ENCODE measurements at regions not wholly inside any gene's neighbourhood (a gene's known extent, or its start where the extent isn't known, plus 50 kb on each side); places are given as distances from the start of the nearest gene placed in this dataset.
"Not testable (repeated sequence)": the region's sequence is repeated elsewhere in the genome, so short reads cannot be mapped to it uniquely, and the experiment has no call there.

GRCh38 chr3:124043023-124043422 lies 51.1 kb upstream of the ROPN1 start:
- Mint-ChIP-seq H3K4me3 (no peak overlapping the region), H3K4me1 (no peaks in the 10 kb centered on the region), H3K27ac (no peak overlapping the region), H3K36me3 (no peaks in the 10 kb centered on the region), H3K9me3 (no peaks in the 10 kb centered on the region)
- no peak for DNase-seq (ENCODE audit: low spot score in 2 of 2)
- ATAC-seq = no peak

- DNase-seq (ENCODE audit: low spot score in 2 of 2) = no peak
- no peak overlapping the region for H3K27ac Mint-ChIP-seq
- ATAC-seq = no peak
- no peaks in the 10 kb centered on the region for H3K36me3 Mint-ChIP-seq
- no peaks in the 10 kb centered on the region for H3K4me1 Mint-ChIP-seq
- H3K4me3 Mint-ChIP-seq = no peak overlapping the region
- no peaks in the 10 kb centered on the region for H3K9me3 Mint-ChIP-seq
Measured at GRCh38 chr3:124044956-124045355, 53.0 kb upstream of the ROPN1 start.

GRCh38 chr3:124048967-124049798 lies 57.3 kb upstream of the ROPN1 start:
- no peak overlapping the region for H3K27ac Mint-ChIP-seq
- H3K4me1 Mint-ChIP-seq = no peaks in the 10 kb centered on the region
- no peak overlapping the region for H3K4me3 Mint-ChIP-seq
- DNase-seq (ENCODE audit: low spot score in 2 of 2) (no peak), ATAC-seq (no peak)
- H3K36me3 Mint-ChIP-seq = no peaks in the 10 kb centered on the region
- H3K9me3 Mint-ChIP-seq = no peaks in the 10 kb centered on the region

GRCh38 chr3:124051636-124052035 lies 59.7 kb upstream of the ROPN1 start:
- DNase-seq (ENCODE audit: low spot score in 2 of 2) (no peak), ATAC-seq (no peak)
- Mint-ChIP-seq H3K27ac (no peak overlapping the region), H3K36me3 (no peaks in the 10 kb centered on the region), H3K4me3 (no peak overlapping the region), H3K4me1 (no peaks in the 10 kb centered on the region), H3K9me3 (no peaks in the 10 kb centered on the region)

- no peaks in the 10 kb centered on the region for H3K9me3 Mint-ChIP-seq
- DNase-seq (ENCODE audit: low spot score in 2 of 2) (no peak), ATAC-seq (no peak)
- H3K4me3 Mint-ChIP-seq = no peak overlapping the region
- no peak overlapping the region for H3K27ac Mint-ChIP-seq
- H3K4me1 Mint-ChIP-seq = no peaks in the 10 kb centered on the region
- no peaks in the 10 kb centered on the region for H3K36me3 Mint-ChIP-seq
Measured at GRCh38 chr3:124053871-124054270, 61.9 kb upstream of the ROPN1 start.

- Mint-ChIP-seq H3K27ac (no peak overlapping the region), H3K4me1 (no peaks in the 10 kb centered on the region), H3K9me3 (no peaks in the 10 kb centered on the region), H3K36me3 (no peaks in the 10 kb centered on the region), H3K4me3 (no peak overlapping the region)
- ATAC-seq (no peak), DNase-seq (ENCODE audit: low spot score in 2 of 2) (no peak)
Measured at GRCh38 chr3:124056846-124057245, 64.9 kb upstream of the ROPN1 start.

- Mint-ChIP-seq H3K4me1 (no peaks in the 10 kb centered on the region), H3K4me3 (no peak overlapping the region), H3K27ac (no peak overlapping the region), H3K9me3 (no peaks in the 10 kb centered on the region), H3K36me3 (no peaks in the 10 kb centered on the region)
- DNase-seq (ENCODE audit: low spot score in 2 of 2) (no peak), ATAC-seq (no peak)
Measured at GRCh38 chr3:124057420-124057819, 65.5 kb upstream of the ROPN1 start.

- no peak overlapping the region for H3K27ac Mint-ChIP-seq
- no peak for ATAC-seq
- DNase-seq (ENCODE audit: low spot score in 2 of 2) = no peak
- no peaks in the 10 kb centered on the region for H3K36me3 Mint-ChIP-seq
- no peaks in the 10 kb centered on the region for H3K9me3 Mint-ChIP-seq
- no peak overlapping the region for H3K4me3 Mint-ChIP-seq
- no peaks in the 10 kb centered on the region for H3K4me1 Mint-ChIP-seq
Measured at GRCh38 chr3:124059580-124059979, 67.7 kb upstream of the ROPN1 start.

- ATAC-seq = no peak
- Mint-ChIP-seq H3K4me3 (no peak overlapping the region), H3K36me3 (no peaks in the 10 kb centered on the region), H3K9me3 (no peaks in the 10 kb centered on the region), H3K4me1 (no peaks in the 10 kb centered on the region), H3K27ac (no peak overlapping the region)
- DNase-seq (ENCODE audit: low spot score in 2 of 2) = no peak
Measured at GRCh38 chr3:124063197-124063909, 71.4 kb upstream of the ROPN1 start.

- H3K9me3 Mint-ChIP-seq = no peaks in the 10 kb centered on the region
- H3K4me3 Mint-ChIP-seq = no peak overlapping the region
- no peaks in the 10 kb centered on the region for H3K4me1 Mint-ChIP-seq
- DNase-seq (ENCODE audit: low spot score in 2 of 2) = no peak
- no peak overlapping the region for H3K27ac Mint-ChIP-seq
- H3K36me3 Mint-ChIP-seq = no peaks in the 10 kb centered on the region
- ATAC-seq = no peak
Measured at GRCh38 chr3:124064050-124064449, 72.1 kb upstream of the ROPN1 start.

GRCh38 chr3:124066543-124066942 lies 74.6 kb upstream of the ROPN1 start:
- not testable (repeated sequence) for DNase-seq (ENCODE audit: low spot score in 2 of 2); H3K9me3 Mint-ChIP-seq; H3K36me3 Mint-ChIP-seq; ATAC-seq; H3K4me3 Mint-ChIP-seq; H3K27ac Mint-ChIP-seq; H3K4me1 Mint-ChIP-seq

- H3K36me3 Mint-ChIP-seq; H3K4me3 Mint-ChIP-seq; DNase-seq (ENCODE audit: low spot score in 2 of 2); H3K4me1 Mint-ChIP-seq; ATAC-seq; H3K27ac Mint-ChIP-seq; H3K9me3 Mint-ChIP-seq: not testable (repeated sequence)
Measured at GRCh38 chr3:124069706-124070105, 77.8 kb upstream of the ROPN1 start.

GRCh38 chr3:124075090-124075489 lies 83.2 kb upstream of the ROPN1 start:
- H3K4me3 Mint-ChIP-seq; H3K36me3 Mint-ChIP-seq; DNase-seq (ENCODE audit: low spot score in 2 of 2); ATAC-seq; H3K4me1 Mint-ChIP-seq; H3K27ac Mint-ChIP-seq; H3K9me3 Mint-ChIP-seq: not testable (repeated sequence)

GRCh38 chr3:124075753-124076152 lies 83.8 kb upstream of the ROPN1 start:
- H3K27ac Mint-ChIP-seq = no peak overlapping the region
- no peaks in the 10 kb centered on the region for H3K9me3 Mint-ChIP-seq
- no peaks in the 10 kb centered on the region for H3K36me3 Mint-ChIP-seq
- no peaks in the 10 kb centered on the region for H3K4me1 Mint-ChIP-seq
- ATAC-seq (no peak), DNase-seq (ENCODE audit: low spot score in 2 of 2) (no peak)
- no peak overlapping the region for H3K4me3 Mint-ChIP-seq

- H3K36me3 Mint-ChIP-seq = no peaks in the 10 kb centered on the region
- DNase-seq (ENCODE audit: low spot score in 2 of 2) = no peak
- H3K9me3 Mint-ChIP-seq = no peaks in the 10 kb centered on the region
- H3K4me3 Mint-ChIP-seq = no peak overlapping the region
- no peak overlapping the region for H3K27ac Mint-ChIP-seq
- H3K4me1 Mint-ChIP-seq = no peaks in the 10 kb centered on the region
- ATAC-seq = peak; percentile 27
Measured at GRCh38 chr3:124076235-124076634, 84.3 kb upstream of the ROPN1 start.

Data from stimulated activated effector memory CD8-positive, alpha-beta T cell treated with anti-CD3 and anti-CD28 coated beads, Interleukin-12 subunit alpha, Interleukin-12 subunit beta, amount 100 ng/mL, for 72 hours (primary cell).